GM21526 (cell line): ENCODE measurements at regions not wholly inside any gene's neighbourhood (a gene's known extent, or its start where the extent isn't known, plus 50 kb on each side); places are given as distances from the start of the nearest gene placed in this dataset.
"Not testable (repeated sequence)": the region's sequence is repeated elsewhere in the genome, so short reads cannot be mapped to it uniquely, and the experiment has no call there.

Experiments
- ATAC-seq: cut with Tn5 transposase; IDR thresholded peaks from one replicate; pipeline ENCODE4 v1.9.1; 2021; ENCODE audit warnings: moderate library complexity; ENCODE audit not compliant: unreplicated experiment, low FRiP score

GRCh38 chr6:78199044-78199443 is 546.2 kb downstream of the MEI4 start:
- ATAC-seq, result no peak

GRCh38 chr6:78222226-78222625 is 569.4 kb downstream of the MEI4 start:
- ATAC-seq, result no peak

GRCh38 chr6:78231002-78231401 is 578.2 kb downstream of the MEI4 start:
- ATAC-seq, result no peak

- ATAC-seq, result no peak
These were observed 590.7 kb downstream of the MEI4 start for GRCh38 chr6:78243519-78243918.

- no peak for ATAC-seq
These were observed 599.1 kb downstream of the MEI4 start for GRCh38 chr6:78251931-78252330.

GRCh38 chr6:78253618-78254017 is 600.8 kb downstream of the MEI4 start:
- ATAC-seq, result no peak

GRCh38 chr6:78259935-78260334 is 607.1 kb downstream of the MEI4 start:
- ATAC-seq, result no peak

- not testable (repeated sequence) for ATAC-seq
These were observed 606.9 kb upstream of the IRAK1BP1 start for GRCh38 chr6:78260427-78260826.

GRCh38 chr6:78268591-78269452 is 598.5 kb upstream of the IRAK1BP1 start:
- no peak for ATAC-seq

- ATAC-seq, result no peak
These were observed 566.5 kb upstream of the IRAK1BP1 start for GRCh38 chr6:78300885-78301284.

GRCh38 chr6:78302411-78302810 is 564.9 kb upstream of the IRAK1BP1 start:
- ATAC-seq, result no peak

GRCh38 chr6:78308025-78308424 is 559.3 kb upstream of the IRAK1BP1 start:
- no peak for ATAC-seq

- no peak for ATAC-seq
These were observed 545.1 kb upstream of the IRAK1BP1 start for GRCh38 chr6:78322068-78322845.

- no peak for ATAC-seq
These were observed 543.1 kb upstream of the IRAK1BP1 start for GRCh38 chr6:78324213-78324612.

GRCh38 chr6:78340755-78341154 is 526.6 kb upstream of the IRAK1BP1 start:
- ATAC-seq, result no peak

- ATAC-seq, result no peak
These were observed 521.5 kb upstream of the IRAK1BP1 start for GRCh38 chr6:78345882-78346281.

GRCh38 chr6:78347191-78347916 is 520.0 kb upstream of the IRAK1BP1 start:
- ATAC-seq, result no peak

- no peak for ATAC-seq
These were observed 514.3 kb upstream of the IRAK1BP1 start for GRCh38 chr6:78353040-78353439.

- no peak for ATAC-seq
These were observed 503.7 kb upstream of the IRAK1BP1 start for GRCh38 chr6:78363688-78364087.

- no peak for ATAC-seq
These were observed 501.9 kb upstream of the IRAK1BP1 start for GRCh38 chr6:78365473-78365872.

- no peak for ATAC-seq
These were observed 490.3 kb upstream of the IRAK1BP1 start for GRCh38 chr6:78377056-78377455.
